HG03439 (cell line): ENCODE measurements at regions not wholly inside any gene's neighbourhood (a gene's known extent, or its start where the extent isn't known, plus 50 kb on each side); places are given as distances from the start of the nearest gene placed in this dataset.

Experiments used
- ATAC-seq: cut with Tn5 transposase; IDR thresholded peaks from one replicate; pipeline ENCODE4 v1.9.1; 2021; ENCODE audit warnings: mild to moderate bottlenecking, moderate library complexity; ENCODE audit not compliant: unreplicated experiment

- ATAC-seq, result no peak
These were observed 668.7 kb downstream of the MRPL39 start for GRCh38 chr21:24938573-24938972.

GRCh38 chr21:24935991-24936390 is 671.3 kb downstream of the MRPL39 start:
- no peak for ATAC-seq

- ATAC-seq, result no peak
These were observed 696.7 kb downstream of the MRPL39 start for GRCh38 chr21:24910591-24910990.

- no peak for ATAC-seq
These were observed 703.2 kb downstream of the MRPL39 start for GRCh38 chr21:24903994-24904635.

GRCh38 chr21:24899138-24899537 is 708.1 kb downstream of the MRPL39 start:
- ATAC-seq, result no peak

- no peak for ATAC-seq
These were observed 709.4 kb downstream of the MRPL39 start for GRCh38 chr21:24897883-24898282.

GRCh38 chr21:24896735-24897124 is 710.6 kb downstream of the MRPL39 start:
- ATAC-seq, result no peak

- peak; percentile 57 for ATAC-seq
These were observed 711.2 kb downstream of the MRPL39 start for GRCh38 chr21:24895885-24896734.

GRCh38 chr21:24894324-24894723 is 713.0 kb downstream of the MRPL39 start:
- ATAC-seq, result no peak

- ATAC-seq, result no peak
These were observed 717.3 kb downstream of the MRPL39 start for GRCh38 chr21:24890021-24890420.

- ATAC-seq, result no peak
These were observed 725.8 kb downstream of the MRPL39 start for GRCh38 chr21:24881506-24881905.

- no peak for ATAC-seq
These were observed 736.6 kb downstream of the MRPL39 start for GRCh38 chr21:24870633-24871032.

GRCh38 chr21:24869862-24870261 is 737.4 kb downstream of the MRPL39 start:
- ATAC-seq, result no peak

GRCh38 chr21:24868117-24868516 is 739.2 kb downstream of the MRPL39 start:
- ATAC-seq, result no peak

- no peak for ATAC-seq
These were observed 745.8 kb downstream of the MRPL39 start for GRCh38 chr21:24861471-24861870.

GRCh38 chr21:24856326-24856725 is 751.0 kb downstream of the MRPL39 start:
- ATAC-seq, result no peak

- ATAC-seq, result no peak
These were observed 754.6 kb downstream of the MRPL39 start for GRCh38 chr21:24852610-24853195.

- no peak for ATAC-seq
These were observed 757.2 kb downstream of the MRPL39 start for GRCh38 chr21:24850121-24850520.

GRCh38 chr21:24844671-24845070 is 762.6 kb downstream of the MRPL39 start:
- no peak for ATAC-seq

- ATAC-seq, result no peak
These were observed 767.0 kb downstream of the MRPL39 start for GRCh38 chr21:24840287-24840686.

- no peak for ATAC-seq
These were observed 774.3 kb downstream of the MRPL39 start for GRCh38 chr21:24832961-24833360.

- no peak for ATAC-seq
These were observed 777.9 kb downstream of the MRPL39 start for GRCh38 chr21:24829397-24829796.
